SH-SY5Y (cell line): ENCODE measurements at regions not wholly inside any gene's neighbourhood (a gene's known extent, or its start where the extent isn't known, plus 50 kb on each side); places are given as distances from the start of the nearest gene placed in this dataset.

Experiments
- GATA2 ChIP-seq: IDR thresholded peaks from 2 replicates; pipeline ENCODE4 v1.6.1; 2011; ENCODE audit warnings: mild to moderate bottlenecking, low read depth, low read length
- GATA3 ChIP-seq: IDR thresholded peaks from 2 replicates; pipeline ENCODE4 v1.6.1; 2011; ENCODE audit warnings: low read depth, mild to moderate bottlenecking, low read length, moderate library complexity

- TF ChIP-seq GATA2 (no peak), GATA3 (no peak)
These were observed 181.4 kb downstream of the TMEM18 start for GRCh38 chr2:495745-496275.
